NCI-H345 treated with DMSO at 0.1 percent for 48 hours (cell line): ENCODE measurements at regions not wholly inside any gene's neighbourhood (a gene's known extent, or its start where the extent isn't known, plus 50 kb on each side); places are given as distances from the start of the nearest gene placed in this dataset.

Source experiments
- DNase-seq: peaks from one replicate; lab custom pipeline; 2025; ENCODE audit not compliant: unreplicated experiment; lab: John Stamatoyannopoulos, UW

- DNase-seq, result no peak
Measured at GRCh38 chr12:108462686-108463085, 52.4 kb upstream of the FICD start.

GRCh38 chr12:108461058-108461660 lies 53.9 kb upstream of the FICD start:
- DNase-seq, result no peak

DNA sequence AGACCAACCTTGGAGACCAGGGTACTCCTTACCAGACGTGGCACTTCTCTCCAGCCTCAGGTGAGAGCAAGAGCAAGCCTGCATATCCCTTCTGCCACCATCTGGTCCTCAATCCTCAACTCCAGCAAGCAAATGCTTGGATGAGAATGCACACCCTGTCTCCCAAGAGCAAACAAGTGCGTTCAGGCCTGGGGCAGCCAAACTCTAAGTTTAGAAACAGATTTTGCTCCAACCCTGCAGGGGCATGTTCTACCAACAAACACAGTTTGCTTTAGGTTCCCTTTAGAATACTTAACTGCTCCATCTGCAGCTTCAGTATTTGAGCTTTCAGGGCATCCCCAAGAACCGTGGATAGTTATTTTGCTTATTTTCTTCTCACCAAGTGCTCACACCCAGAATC lies 55.9 kb upstream of the FICD start:
- DNase-seq, result no peak

GRCh38 chr12:108457734-108458361 lies 57.2 kb upstream of the FICD start:
- no peak for DNase-seq

DNA sequence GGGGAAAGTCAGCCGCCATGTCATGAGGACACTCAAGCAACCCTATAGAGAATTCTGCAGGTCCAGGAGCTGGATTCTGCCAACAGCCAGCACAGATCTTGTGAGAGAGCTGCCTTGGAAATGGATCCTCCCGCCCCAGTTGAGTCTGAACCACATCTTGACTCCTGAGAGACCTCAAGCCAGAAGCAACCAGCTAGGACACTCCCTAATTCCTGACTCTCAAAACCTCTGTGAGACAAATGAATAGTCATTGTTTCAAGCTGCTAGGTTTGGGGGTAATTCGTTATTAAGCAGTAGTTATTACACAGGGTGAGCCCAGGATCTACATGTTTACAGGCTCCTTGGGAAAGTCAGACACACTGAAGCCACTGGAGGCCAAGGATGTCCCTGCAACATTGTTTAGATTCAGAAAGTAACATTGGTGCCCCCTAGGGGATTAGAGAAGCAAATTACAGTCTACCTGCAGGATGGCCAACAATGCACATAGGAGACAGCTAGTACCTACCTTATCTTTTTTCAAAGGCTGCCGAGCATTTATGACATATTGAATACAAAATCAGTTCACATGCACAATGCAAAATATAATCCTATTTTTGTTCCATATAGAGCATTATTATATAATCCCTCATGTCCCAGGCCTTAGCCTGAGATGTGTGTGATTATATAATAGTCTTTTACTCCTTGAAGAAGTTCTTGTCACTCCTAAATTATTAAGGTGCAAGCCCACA lies 57.9 kb upstream of the FICD start:
- DNase-seq, result peak; percentile 76

GRCh38 chr12:108455706-108456105 lies 59.4 kb upstream of the FICD start:
- DNase-seq, result no peak

GRCh38 chr12:108454539-108455139 lies 60.4 kb upstream of the FICD start:
- no peak for DNase-seq

DNA sequence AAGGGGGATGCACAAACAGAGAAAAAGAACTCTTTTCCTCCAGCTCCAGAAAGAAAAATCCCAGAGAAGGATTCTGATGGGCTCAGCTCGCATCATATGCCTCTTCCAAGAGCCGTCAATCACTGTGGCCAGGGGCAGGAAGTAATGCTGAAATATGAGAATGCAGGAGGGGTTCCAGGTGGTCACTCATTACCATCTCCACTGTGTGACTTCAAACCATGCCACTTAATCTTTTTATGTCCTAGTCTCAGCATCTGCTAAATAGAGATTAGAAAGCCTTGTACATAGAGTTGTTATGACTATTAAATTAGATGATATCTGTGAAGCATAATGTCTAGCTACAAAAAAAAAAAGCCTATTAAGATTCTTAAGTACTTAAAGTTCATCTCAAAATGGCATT lies 65.6 kb upstream of the FICD start:
- DNase-seq, result no peak

DNA sequence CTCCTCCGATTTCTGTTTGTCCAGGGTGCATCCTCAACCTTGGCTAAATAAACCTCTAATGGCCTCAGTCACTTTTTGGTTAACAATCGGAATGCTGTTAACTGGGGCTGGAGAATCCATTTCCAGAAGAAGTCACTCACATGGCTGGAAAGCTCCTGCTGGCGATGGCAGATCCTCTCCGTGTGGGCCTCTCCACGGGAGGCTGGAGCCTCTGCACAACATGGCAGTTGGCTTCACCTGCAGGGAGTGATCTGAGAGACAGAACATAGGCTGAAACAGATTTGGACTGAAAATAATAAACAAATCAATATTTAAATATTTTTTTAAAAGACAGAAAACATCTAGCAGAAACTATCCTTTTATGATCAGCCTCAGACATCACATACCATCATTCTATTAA lies 66.8 kb upstream of the FICD start:
- DNase-seq, result no peak

DNA sequence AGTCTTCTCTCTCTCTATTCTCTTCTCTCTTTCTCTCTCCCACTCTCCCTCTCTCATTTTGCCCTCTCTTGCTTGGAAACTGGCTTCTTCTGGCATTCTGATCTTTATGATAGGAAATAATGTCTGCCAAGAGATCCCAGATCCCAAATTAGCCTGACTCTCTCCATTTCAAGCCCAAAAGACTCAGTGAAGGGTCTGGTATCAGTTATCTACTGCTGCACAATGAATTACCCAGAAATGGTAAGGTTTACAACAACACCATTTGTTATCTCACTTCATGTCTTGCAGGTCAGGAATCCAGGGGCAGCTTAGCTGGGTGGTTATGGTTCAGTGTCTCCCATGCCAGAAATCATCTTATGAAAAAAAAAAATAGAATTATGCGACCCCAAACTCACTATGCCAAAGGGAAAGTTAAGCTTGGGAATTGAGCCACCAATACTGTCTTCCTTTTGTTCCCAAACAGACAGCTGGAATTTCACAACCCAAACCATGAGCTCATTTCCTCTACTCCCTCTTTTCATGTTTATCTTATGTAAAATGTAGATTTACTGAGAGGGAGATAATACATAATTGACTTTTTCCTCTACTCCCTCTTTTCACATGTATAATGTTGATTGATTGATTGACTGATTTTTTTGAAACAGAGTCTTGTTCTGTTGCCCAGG lies 67.8 kb upstream of the FICD start:
- DNase-seq, result no peak

GRCh38 chr12:108446766-108447165 lies 68.3 kb upstream of the FICD start:
- DNase-seq, result no peak

GRCh38 chr12:108442910-108443309 lies 72.2 kb upstream of the FICD start:
- DNase-seq, result no peak

GRCh38 chr12:108442067-108442466 lies 73.0 kb upstream of the FICD start:
- no peak for DNase-seq

DNA sequence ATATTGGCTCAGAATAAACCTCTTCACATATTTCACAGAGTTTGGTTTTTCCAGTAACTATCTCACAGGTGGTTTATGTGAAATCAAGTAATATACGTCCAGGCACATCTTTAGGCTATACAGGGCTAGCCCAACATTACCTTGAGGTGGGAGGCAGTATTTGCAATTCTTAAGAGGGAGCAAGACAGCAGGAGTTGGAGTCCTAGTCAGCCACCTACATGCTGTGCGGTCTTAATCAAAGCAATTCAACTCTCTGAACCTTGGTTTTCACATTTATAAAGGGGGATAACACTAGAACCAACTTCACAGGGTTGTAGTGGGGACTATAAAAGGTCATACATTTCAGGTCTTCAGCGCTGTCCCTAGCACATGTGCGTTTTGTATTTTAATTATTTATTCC lies 73.5 kb upstream of the FICD start:
- DNase-seq, result no peak

DNA sequence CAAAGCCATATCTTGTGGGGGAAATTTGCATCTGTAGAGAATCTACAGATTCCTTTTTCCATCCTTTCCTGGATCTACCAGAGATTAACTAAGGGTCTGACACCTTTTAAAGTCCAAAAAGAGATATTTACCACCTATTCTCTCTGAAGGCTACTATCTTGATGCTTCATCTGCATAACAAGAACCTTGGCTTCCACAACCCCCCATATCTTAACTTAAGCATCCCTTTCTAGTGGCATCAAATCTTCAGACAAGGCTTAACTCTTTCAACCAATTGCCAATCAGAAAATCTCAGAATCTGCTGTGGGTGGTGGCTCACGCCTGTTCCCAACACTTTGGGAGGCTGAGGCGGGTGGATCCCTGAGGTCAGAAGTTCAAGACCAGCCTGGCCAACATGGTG lies 74.3 kb upstream of the FICD start:
- no peak for DNase-seq

DNA sequence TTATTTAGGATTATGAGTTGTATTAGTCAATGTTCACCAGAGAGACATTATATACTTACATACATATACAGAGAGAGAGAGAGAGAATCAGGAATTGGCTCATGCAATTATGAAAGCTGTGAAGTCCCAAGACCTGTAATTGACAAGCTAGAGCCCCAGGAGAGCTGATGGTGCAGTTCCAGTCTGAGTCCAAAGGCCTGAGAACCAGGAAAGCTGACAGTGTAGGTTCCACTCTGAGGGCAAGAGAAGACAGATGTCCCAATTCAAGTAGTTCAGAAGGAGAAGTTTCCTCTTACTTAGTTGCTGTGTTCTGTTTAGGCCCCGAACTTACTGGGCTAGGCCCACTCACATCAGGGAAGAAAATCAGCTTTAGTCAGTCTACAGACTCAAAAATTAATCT lies 76.4 kb upstream of the FICD start:
- DNase-seq, result no peak

GRCh38 chr12:108432423-108433121 lies 82.5 kb upstream of the FICD start:
- peak; percentile 12 for DNase-seq

DNA sequence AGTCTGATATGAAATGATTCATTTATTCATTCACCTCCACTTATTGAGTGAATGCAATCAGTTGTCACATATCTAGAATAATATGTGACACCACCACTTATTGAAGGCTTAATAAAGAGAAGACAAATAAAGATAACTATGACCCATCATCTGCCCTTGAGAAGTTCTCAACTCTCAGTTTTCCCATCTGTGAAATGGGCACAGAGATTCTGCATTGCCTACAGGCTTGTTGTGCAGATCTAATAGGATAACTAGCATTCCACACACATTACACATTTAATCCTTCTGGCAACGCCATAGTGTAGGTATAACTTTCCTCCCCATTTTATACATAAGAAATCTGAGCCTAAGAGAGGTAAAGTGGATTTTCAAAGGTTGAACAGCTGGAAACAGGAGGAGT lies 84.2 kb upstream of the FICD start:
- no peak for DNase-seq

DNA sequence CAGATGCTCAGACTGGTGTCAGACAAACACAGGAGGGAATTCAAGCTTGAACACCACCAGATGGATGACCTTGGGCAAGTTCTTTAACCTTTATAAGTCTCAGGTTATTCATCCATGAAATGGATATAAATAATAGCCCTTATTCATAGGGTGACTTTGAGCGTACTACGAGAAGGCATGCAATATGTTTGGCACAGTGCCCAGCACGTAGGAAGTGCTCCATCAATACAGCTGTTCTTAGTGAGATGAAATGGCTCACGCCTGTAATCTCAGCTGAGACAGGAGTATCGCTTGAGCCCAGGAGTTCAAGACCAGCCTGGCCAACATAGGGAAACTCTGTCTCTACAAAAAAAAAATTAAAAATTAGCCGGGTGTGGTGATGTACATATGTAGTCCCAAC lies 84.8 kb upstream of the FICD start:
- DNase-seq, result peak; percentile 46

DNA sequence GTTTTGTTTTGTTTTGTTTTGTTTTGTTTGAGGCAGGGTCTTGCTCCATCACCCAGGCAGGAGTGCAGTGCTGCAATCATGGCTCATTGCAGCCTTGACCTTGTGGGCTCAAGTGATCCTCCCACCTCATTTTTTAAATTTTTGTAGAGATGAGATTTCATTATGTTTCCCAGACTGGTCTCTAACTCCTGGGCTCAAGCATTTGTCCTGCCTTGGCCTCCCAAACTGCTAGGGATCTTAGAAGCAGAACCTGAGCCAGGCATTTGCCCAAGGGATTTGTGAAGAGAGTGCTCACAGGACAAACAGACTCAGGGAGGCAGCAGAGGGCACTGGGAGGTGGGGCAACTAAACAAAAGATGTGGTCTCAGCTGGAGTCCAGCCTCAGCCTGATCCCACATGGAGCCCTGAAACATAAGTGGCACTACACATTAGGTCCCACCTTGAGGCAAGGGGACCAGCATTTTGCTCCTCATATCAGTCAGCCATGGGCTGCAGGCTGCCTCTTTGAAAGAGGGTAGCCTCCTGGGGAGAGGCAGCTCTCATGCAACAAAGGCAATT lies 86.2 kb upstream of the CMKLR1 start:
- peak; percentile 94 for DNase-seq

- no peak for DNase-seq
Measured at GRCh38 chr12:108424816-108425215, 85.7 kb upstream of the CMKLR1 start.
